ENCODE measurements at regions not wholly inside any gene's neighbourhood (a gene's known extent, or its start where the extent isn't known, plus 50 kb on each side); places are given as distances from the start of the nearest gene placed in this dataset.
A peak's percentile ranks its signal among the peaks of the same experiment; 100 is the strongest.

GRCh38 chr17:74089869-74090464 lies 113.5 kb upstream of the RPL38 start:
- H3K9me3 ChIP-seq (ENCODE audit: severe bottlenecking): peaks cover 26% of the 10 kb centered on the region
- no peak overlapping the region for H3K4me3 ChIP-seq (ENCODE audit: low read depth, low read length)
- TF ChIP-seq, protein P1, sequence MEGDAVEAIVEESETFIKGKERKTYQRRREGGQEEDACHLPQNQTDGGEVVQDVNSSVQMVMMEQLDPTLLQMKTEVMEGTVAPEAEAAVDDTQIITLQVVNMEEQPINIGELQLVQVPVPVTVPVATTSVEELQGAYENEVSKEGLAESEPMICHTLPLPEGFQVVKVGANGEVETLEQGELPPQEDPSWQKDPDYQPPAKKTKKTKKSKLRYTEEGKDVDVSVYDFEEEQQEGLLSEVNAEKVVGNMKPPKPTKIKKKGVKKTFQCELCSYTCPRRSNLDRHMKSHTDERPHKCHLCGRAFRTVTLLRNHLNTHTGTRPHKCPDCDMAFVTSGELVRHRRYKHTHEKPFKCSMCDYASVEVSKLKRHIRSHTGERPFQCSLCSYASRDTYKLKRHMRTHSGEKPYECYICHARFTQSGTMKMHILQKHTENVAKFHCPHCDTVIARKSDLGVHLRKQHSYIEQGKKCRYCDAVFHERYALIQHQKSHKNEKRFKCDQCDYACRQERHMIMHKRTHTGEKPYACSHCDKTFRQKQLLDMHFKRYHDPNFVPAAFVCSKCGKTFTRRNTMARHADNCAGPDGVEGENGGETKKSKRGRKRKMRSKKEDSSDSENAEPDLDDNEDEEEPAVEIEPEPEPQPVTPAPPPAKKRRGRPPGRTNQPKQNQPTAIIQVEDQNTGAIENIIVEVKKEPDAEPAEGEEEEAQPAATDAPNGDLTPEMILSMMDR (IDR thresholded peaks at IDR 0.05; ENCODE audit: low read depth, low read length): peak; percentile 98
- no peaks in the 10 kb centered on the region for H3K36me3 ChIP-seq
- H3K27me3 ChIP-seq (ENCODE audit: insufficient read depth, low read depth, severe bottlenecking): no peaks in the 10 kb centered on the region
- peak overlapping the region; percentile 55 for H3K27ac ChIP-seq
- DNase-seq: peak; percentile 98

- Histone ChIP-seq H3K27me3 (ENCODE audit: insufficient read depth, low read depth, severe bottlenecking) (no peaks in the 10 kb centered on the region), H3K36me3 (no peaks in the 10 kb centered on the region), H3K9me3 (ENCODE audit: severe bottlenecking) (peaks cover 20% of the 10 kb centered on the region), H3K27ac (peak overlapping the region; percentile 86), H3K4me3 (ENCODE audit: low read depth, low read length) (no peak overlapping the region)
- TF ChIP-seq, protein P1 (IDR thresholded peaks at IDR 0.05; ENCODE audit: low read depth, low read length): no peak
- no peak for DNase-seq
Observed at GRCh38 chr17:74094651-74095050, 108.8 kb upstream of the RPL38 start.

- H3K27me3 ChIP-seq (ENCODE audit: insufficient read depth, low read depth, severe bottlenecking): no peaks in the 10 kb centered on the region
- peak overlapping the region; percentile 86 for H3K27ac ChIP-seq
- DNase-seq: peak; percentile 84
- TF ChIP-seq, protein P1 (IDR thresholded peaks at IDR 0.05; ENCODE audit: low read depth, low read length): no peak
- no peaks in the 10 kb centered on the region for H3K36me3 ChIP-seq
- no peak overlapping the region for H3K4me3 ChIP-seq (ENCODE audit: low read depth, low read length)
- peaks cover 7% of the 10 kb centered on the region for H3K9me3 ChIP-seq (ENCODE audit: severe bottlenecking)
Observed at GRCh38 chr17:74096456-74096855, 107.0 kb upstream of the RPL38 start.

DNA sequence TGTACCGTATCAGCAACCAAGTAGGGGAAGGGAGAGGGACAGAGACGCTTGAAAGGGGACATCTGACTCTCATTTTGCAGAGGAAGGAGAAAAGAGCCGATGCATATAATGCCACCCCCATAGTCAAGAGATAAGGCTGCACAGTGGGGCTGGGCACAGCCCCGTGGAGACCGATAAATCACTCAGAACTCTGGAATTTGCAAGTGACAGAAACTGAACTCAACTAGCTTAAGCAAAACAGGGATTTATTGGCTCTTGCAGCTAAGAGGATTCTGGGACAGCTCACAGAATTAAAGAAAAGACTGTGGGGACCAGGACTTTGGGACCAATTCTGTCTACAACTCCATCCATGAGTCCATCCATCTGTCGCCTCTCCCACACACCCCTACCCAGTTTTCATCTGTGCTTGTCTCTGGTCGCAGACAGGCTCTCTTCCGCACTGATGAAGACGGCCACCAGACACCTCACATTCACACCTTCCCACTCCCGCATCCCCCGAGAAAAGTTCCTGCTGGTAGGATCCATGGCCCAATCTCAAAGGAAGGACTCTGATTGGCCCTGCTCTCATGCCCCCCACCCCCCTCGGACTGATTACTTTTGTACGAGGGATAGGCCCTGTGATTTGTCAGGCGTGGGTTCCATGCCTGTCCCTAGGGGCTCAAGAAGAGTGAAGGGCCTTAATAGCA lies 105.9 kb upstream of the RPL38 start:
- Histone ChIP-seq H3K27me3 (ENCODE audit: insufficient read depth, low read depth, severe bottlenecking) (no peaks in the 10 kb centered on the region), H3K4me3 (ENCODE audit: low read depth, low read length) (no peak overlapping the region), H3K27ac (peak overlapping the region; percentile 86), H3K9me3 (ENCODE audit: severe bottlenecking) (peaks cover 4% of the 10 kb centered on the region), H3K36me3 (no peaks in the 10 kb centered on the region)
- TF ChIP-seq, protein P1 (IDR thresholded peaks at IDR 0.05; ENCODE audit: low read depth, low read length): no peak
- peak; percentile 87 for DNase-seq

GRCh38 chr17:74098136-74099024 lies 105.1 kb upstream of the RPL38 start:
- DNase-seq: no peak
- H3K36me3 ChIP-seq: no peaks in the 10 kb centered on the region
- H3K27me3 ChIP-seq (ENCODE audit: insufficient read depth, low read depth, severe bottlenecking): no peaks in the 10 kb centered on the region
- H3K27ac ChIP-seq: peak overlapping the region; percentile 86
- TF ChIP-seq, protein P1 (IDR thresholded peaks at IDR 0.05; ENCODE audit: low read depth, low read length): no peak
- no peak overlapping the region for H3K4me3 ChIP-seq (ENCODE audit: low read depth, low read length)
- H3K9me3 ChIP-seq (ENCODE audit: severe bottlenecking): no peaks in the 10 kb centered on the region
